NCI-H460 (cell line): ENCODE measurements at regions not wholly inside any gene's neighbourhood (a gene's known extent, or its start where the extent isn't known, plus 50 kb on each side); places are given as distances from the start of the nearest gene placed in this dataset.

Source experiments
- DNase-seq: peaks from one replicate; pipeline ENCODE4 v3.0.0-alpha.2; 2016; ENCODE audit warnings: low read depth; ENCODE audit errors: extremely low read depth
- small RNA-seq, 2 experiments: library from RNA; depleted of rRNA; stranded (forward); fragments of <200 nt; gene quantifications; one replicate each; pipeline ENCODE3, GENCODE V24; 2014

GRCh38 chr6:102402635-102403329, 1009.3 kb downstream of the GRIK2 start:
- no peak for DNase-seq

- no peak for DNase-seq
Measured at GRCh38 chr6:102398788-102399390, 1005.4 kb downstream of the GRIK2 start.

- no peak for DNase-seq
Measured at GRCh38 chr6:102390541-102390940, 997.0 kb downstream of the GRIK2 start.

- no peak for DNase-seq
Measured at GRCh38 chr6:102389994-102390393, 996.5 kb downstream of the GRIK2 start.

GRCh38 chr6:102387326-102388033, 994.0 kb downstream of the GRIK2 start:
- DNase-seq: no peak

- no peak for DNase-seq
Measured at GRCh38 chr6:102381203-102381602, 987.7 kb downstream of the GRIK2 start.

- no peak for DNase-seq
Measured at GRCh38 chr6:102356170-102356569, 962.7 kb downstream of the GRIK2 start.

GRCh38 chr6:102355578-102355977, 962.1 kb downstream of the GRIK2 start:
- no peak for DNase-seq

GRCh38 chr6:102352552-102352951, 959.0 kb downstream of the GRIK2 start:
- DNase-seq: no peak

- DNase-seq: no peak
Measured at GRCh38 chr6:102344769-102345168, 951.3 kb downstream of the GRIK2 start.

GRCh38 chr6:102340311-102340710, 946.8 kb downstream of the GRIK2 start:
- DNase-seq: no peak

- no peak for DNase-seq
Measured at GRCh38 chr6:102333736-102334135, 940.2 kb downstream of the GRIK2 start.

GRCh38 chr6:102327697-102328225, 934.3 kb downstream of the GRIK2 start:
- DNase-seq: no peak

GRCh38 chr6:102313699-102314098, 920.2 kb downstream of the GRIK2 start:
- DNase-seq: no peak

- no peak for DNase-seq
Measured at GRCh38 chr6:102309700-102310099, 916.2 kb downstream of the GRIK2 start.

GRCh38 chr6:102300350-102300749, 906.8 kb downstream of the GRIK2 start:
- DNase-seq: no peak

- DNase-seq: no peak
Measured at GRCh38 chr6:102298051-102298450, 904.5 kb downstream of the GRIK2 start.

Small RNAs in the stretch of these regions (small RNA-seq; reads per million reads assigned to genes)
- 0 reads per million in 2 experiments for gene RF00438
